GM21737 (cell line): ENCODE measurements at regions not wholly inside any gene's neighbourhood (a gene's known extent, or its start where the extent isn't known, plus 50 kb on each side); places are given as distances from the start of the nearest gene placed in this dataset.

Experiments
- ATAC-seq: cut with Tn5 transposase; IDR thresholded peaks from one replicate; pipeline ENCODE4 v1.9.1; 2021; ENCODE audit warnings: mild to moderate bottlenecking, moderate library complexity; ENCODE audit not compliant: unreplicated experiment

DNA sequence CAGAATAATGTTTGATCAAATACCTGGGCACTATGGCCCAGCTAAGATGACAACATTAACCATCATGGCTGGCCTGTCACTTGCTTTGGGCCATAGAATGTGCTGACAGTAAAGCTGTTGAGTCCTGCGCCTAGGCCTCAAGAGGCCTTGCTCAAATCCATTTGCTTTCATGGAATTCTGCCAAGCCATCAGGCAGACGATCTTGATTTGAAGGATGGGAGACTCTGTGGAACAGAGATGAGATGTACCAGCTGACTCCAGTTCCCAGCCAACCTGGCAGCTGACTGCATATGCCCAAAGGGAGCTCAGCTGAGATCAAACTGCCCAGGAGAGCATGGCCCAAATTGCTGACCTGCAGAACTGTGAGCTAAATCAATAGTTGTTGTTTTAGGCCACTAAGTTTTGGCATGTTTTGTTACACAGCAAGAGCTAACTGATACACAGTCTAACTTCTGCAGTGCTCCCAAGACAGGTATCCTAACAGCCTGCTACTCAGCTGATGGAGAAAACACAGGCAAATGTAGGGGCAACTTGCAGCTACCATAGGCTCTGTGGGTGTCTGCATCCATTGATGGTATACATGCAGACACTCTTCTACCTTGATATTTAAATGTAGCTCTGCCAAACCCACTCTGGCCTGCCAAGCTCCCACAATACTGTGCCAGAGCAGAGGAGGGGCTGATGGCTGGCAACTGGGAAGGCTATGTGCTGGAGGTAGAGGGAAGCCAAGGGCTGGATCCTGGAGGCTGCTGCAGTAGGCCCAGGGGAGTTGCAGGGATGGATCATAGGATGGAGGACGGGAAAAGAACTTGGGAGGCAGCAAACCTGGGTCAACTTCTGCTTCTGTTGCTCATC lies 55.2 kb upstream of the RNF24 start:
- ATAC-seq: no peak

GRCh38 chr20:4069751-4070150 lies 54.4 kb upstream of the RNF24 start:
- ATAC-seq: no peak

- no peak for ATAC-seq
These were observed 53.4 kb upstream of the RNF24 start for GRCh38 chr20:4068708-4069107.

GRCh38 chr20:4067600-4068261 lies 52.4 kb upstream of the RNF24 start:
- no peak for ATAC-seq

- no peak for ATAC-seq
These were observed 51.2 kb upstream of the RNF24 start for GRCh38 chr20:4066551-4066950.

GRCh38 chr20:4065391-4065844 lies 50.1 kb upstream of the RNF24 start:
- no peak for ATAC-seq
